ENCODE measurements at regions not wholly inside any gene's neighbourhood (a gene's known extent, or its start where the extent isn't known, plus 50 kb on each side); places are given as distances from the start of the nearest gene placed in this dataset.

DNA sequence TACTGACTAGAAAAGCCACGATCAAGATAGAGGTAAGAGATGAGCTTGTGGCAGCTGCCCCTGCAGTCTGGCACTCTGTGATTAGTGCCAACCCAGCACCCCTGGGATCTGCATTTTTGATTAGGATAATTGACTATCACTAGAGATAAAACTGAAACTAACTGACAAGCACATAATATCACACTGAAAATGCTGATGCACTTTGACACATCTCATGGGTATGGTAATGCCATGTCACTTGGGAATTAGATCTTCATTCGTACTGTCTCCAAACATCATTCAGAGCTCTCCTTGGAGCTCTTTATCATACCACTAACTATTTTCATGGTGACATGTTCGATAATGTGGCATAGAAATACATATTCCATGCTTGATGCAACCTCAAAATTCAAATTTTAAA, 612.9 kb upstream of the BTBD3 start:
- TF ChIP-seq STAT1 (IDR thresholded peaks at IDR 0.05; ENCODE audit: unreplicated experiment) (no peak), POLR2AphosphoS5 (IDR thresholded peaks at IDR 0.05; ENCODE audit: low read depth) (no peak), EZH2 (IDR thresholded peaks at IDR 0.05; ENCODE audit: low read depth, unreplicated experiment) (no peak), REST (IDR thresholded peaks at IDR 0.05; ENCODE audit: unreplicated experiment) (no peak)
- TF ChIP-seq, protein P1, sequence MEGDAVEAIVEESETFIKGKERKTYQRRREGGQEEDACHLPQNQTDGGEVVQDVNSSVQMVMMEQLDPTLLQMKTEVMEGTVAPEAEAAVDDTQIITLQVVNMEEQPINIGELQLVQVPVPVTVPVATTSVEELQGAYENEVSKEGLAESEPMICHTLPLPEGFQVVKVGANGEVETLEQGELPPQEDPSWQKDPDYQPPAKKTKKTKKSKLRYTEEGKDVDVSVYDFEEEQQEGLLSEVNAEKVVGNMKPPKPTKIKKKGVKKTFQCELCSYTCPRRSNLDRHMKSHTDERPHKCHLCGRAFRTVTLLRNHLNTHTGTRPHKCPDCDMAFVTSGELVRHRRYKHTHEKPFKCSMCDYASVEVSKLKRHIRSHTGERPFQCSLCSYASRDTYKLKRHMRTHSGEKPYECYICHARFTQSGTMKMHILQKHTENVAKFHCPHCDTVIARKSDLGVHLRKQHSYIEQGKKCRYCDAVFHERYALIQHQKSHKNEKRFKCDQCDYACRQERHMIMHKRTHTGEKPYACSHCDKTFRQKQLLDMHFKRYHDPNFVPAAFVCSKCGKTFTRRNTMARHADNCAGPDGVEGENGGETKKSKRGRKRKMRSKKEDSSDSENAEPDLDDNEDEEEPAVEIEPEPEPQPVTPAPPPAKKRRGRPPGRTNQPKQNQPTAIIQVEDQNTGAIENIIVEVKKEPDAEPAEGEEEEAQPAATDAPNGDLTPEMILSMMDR (conservative IDR thresholded peaks at IDR 0.05; ENCODE audit: low read depth in 2 of 2), result no peak

Data from GM23338 (cell line).